ENCODE measurements at regions not wholly inside any gene's neighbourhood (a gene's known extent, or its start where the extent isn't known, plus 50 kb on each side); places are given as distances from the start of the nearest gene placed in this dataset.

DNA sequence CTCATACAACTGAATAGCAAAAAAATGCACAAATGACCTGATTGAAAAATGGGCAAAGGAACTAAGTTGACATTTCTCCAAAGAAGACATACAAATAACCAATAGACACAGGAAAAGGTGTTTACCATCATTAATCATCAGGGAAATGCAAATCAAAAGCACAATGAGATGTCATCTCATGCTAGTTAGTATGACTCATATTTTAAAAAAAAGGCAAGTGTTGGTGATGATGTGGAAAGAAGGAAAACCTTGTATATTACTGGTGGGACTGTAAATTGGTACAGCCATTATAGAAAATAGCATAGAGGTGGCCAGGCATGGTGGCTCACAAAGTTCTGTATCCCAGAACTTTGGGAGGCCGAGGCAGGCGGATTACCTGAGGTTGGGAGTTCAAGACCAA lies 232.5 kb upstream of the ZFHX3 start:
- no peak overlapping the region for H3K4me2 ChIP-seq (ENCODE audit: low read depth, low read length)
- CTCF ChIA-PET (ENCODE audit: low intra/inter-chr PET ratio, low total read pairs): no interaction called here
- H3K4me3 ChIP-seq (replicated peaks in 1 of 3; ENCODE audit: insufficient read depth in 1 of 3, low read depth in 2 of 3, low read length in 3 of 3): no peak overlapping the region
- in situ Hi-C loops (cut with HindIII; ENCODE audit: extremely low pct_ligation_motif_present, low pct_unique_long_range_greater_than_20kb): no loop called here
- no peaks in the 10 kb centered on the region for H3K9me3 ChIP-seq (ENCODE audit: low read length)
- H3K27me3 ChIP-seq (ENCODE audit: control insufficient read depth in 1 of 2, insufficient read depth in 2 of 2, low read length in 2 of 2): 0 out of 5 replicates have a peak, but pooled peaks cover 0 to 4% of the 10 kb centered on the region in 2 experiments
- H3K4me1 ChIP-seq (ENCODE audit: insufficient read depth, low read length): no peaks in the 10 kb centered on the region
- H3K27ac ChIP-seq (ENCODE audit: extremely low read length, insufficient read depth, low read length): no peak overlapping the region
- H3K36me3 ChIP-seq (replicated peaks in 1 of 2; ENCODE audit: control insufficient read depth in 1 of 2, insufficient read depth in 2 of 2, low read length in 2 of 2): no peaks in the 10 kb centered on the region
- BruUV-seq (replicated peaks): no TSS peak
- no peaks in the 10 kb centered on the region for H3K79me2 ChIP-seq (ENCODE audit: insufficient read depth, low read length)
- DNase-seq (ENCODE audit: low spot score): no peak
- H4K20me1 ChIP-seq (ENCODE audit: insufficient read depth, low read length): no peaks in the 10 kb centered on the region
- POLR2A ChIA-PET: no interaction called here
- no peak for FAIRE-seq
- ATAC-seq: no peak
- H2AFZ ChIP-seq (ENCODE audit: low read length): no peak overlapping the region
- no peak overlapping the region for H3K9ac ChIP-seq (ENCODE audit: insufficient read depth, low read depth, low read length)
- intact Hi-C loops (cut with micrococcal nuclease; ENCODE audit: unreplicated experiment): no loop called here
- TF ChIP-seq ZNF552 (CRISPR knock-in tag; IDR thresholded peaks at IDR 0.05; ENCODE audit: borderline replicate concordance): no peak
- 14% methylated on average over 2 of the region's 2 CpGs for WGBS (ENCODE audit: low lambda C conversion rate)

GRCh38 chr16:73279451-73279850 lies 231.5 kb upstream of the ZFHX3 start:
- Histone ChIP-seq H4K20me1 (ENCODE audit: insufficient read depth, low read length) (no peaks in the 10 kb centered on the region), H3K27me3 (ENCODE audit: control insufficient read depth in 1 of 2, insufficient read depth in 2 of 2, low read length in 2 of 2) (0 out of 5 replicates have a peak, but pooled peaks cover 0 to 4% of the 10 kb centered on the region in 2 experiments), H3K79me2 (ENCODE audit: insufficient read depth, low read length) (no peaks in the 10 kb centered on the region), H3K4me3 (replicated peaks in 1 of 3; ENCODE audit: insufficient read depth in 1 of 3, low read depth in 2 of 3, low read length in 3 of 3) (no peak overlapping the region), H3K9ac (ENCODE audit: insufficient read depth, low read depth, low read length) (no peak overlapping the region), H3K4me1 (ENCODE audit: insufficient read depth, low read length) (no peaks in the 10 kb centered on the region), H3K27ac (ENCODE audit: extremely low read length, insufficient read depth, low read length) (no peak overlapping the region), H3K9me3 (ENCODE audit: low read length) (no peaks in the 10 kb centered on the region), H2AFZ (ENCODE audit: low read length) (no peak overlapping the region), H3K36me3 (replicated peaks in 1 of 2; ENCODE audit: control insufficient read depth in 1 of 2, insufficient read depth in 2 of 2, low read length in 2 of 2) (no peaks in the 10 kb centered on the region), H3K4me2 (ENCODE audit: low read depth, low read length) (no peak overlapping the region)
- WGBS (ENCODE audit: low lambda C conversion rate): 26% methylated on average over 3 of the region's 3 CpGs
- ATAC-seq (no peak), DNase-seq (ENCODE audit: low spot score) (no peak), FAIRE-seq (no peak)
- ChIA-PET POLR2A (no interaction called here), CTCF (ENCODE audit: low intra/inter-chr PET ratio, low total read pairs) (no interaction called here)
- intact Hi-C loops (cut with micrococcal nuclease; ENCODE audit: unreplicated experiment): no loop called here
- in situ Hi-C loops (cut with HindIII; ENCODE audit: extremely low pct_ligation_motif_present, low pct_unique_long_range_greater_than_20kb): no loop called here
- no peak for TF ChIP-seq PHF21A (CRISPR knock-in tag; IDR thresholded peaks at IDR 0.05)
- no peak for TF ChIP-seq RARA (CRISPR knock-in tag; IDR thresholded peaks at IDR 0.05)
- TF ChIP-seq, protein P1, sequence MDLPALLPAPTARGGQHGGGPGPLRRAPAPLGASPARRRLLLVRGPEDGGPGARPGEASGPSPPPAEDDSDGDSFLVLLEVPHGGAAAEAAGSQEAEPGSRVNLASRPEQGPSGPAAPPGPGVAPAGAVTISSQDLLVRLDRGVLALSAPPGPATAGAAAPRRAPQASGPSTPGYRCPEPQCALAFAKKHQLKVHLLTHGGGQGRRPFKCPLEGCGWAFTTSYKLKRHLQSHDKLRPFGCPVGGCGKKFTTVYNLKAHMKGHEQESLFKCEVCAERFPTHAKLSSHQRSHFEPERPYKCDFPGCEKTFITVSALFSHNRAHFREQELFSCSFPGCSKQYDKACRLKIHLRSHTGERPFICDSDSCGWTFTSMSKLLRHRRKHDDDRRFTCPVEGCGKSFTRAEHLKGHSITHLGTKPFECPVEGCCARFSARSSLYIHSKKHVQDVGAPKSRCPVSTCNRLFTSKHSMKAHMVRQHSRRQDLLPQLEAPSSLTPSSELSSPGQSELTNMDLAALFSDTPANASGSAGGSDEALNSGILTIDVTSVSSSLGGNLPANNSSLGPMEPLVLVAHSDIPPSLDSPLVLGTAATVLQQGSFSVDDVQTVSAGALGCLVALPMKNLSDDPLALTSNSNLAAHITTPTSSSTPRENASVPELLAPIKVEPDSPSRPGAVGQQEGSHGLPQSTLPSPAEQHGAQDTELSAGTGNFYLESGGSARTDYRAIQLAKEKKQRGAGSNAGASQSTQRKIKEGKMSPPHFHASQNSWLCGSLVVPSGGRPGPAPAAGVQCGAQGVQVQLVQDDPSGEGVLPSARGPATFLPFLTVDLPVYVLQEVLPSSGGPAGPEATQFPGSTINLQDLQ (CRISPR knock-in tag; IDR thresholded peaks at IDR 0.05): no peak
- TF ChIP-seq HNRNPK (IDR thresholded peaks at IDR 0.05; ENCODE audit: low read depth, low read length, poor library complexity, severe bottlenecking): no peak
- TF ChIP-seq ETV5 (CRISPR knock-in tag; IDR thresholded peaks at IDR 0.05; ENCODE audit: borderline replicate concordance): no peak
- TF ChIP-seq AHR (CRISPR knock-in tag; IDR thresholded peaks at IDR 0.05): no peak
- TF ChIP-seq ZFP36L1 (CRISPR knock-in tag; IDR thresholded peaks at IDR 0.05): no peak
- no peak for TF ChIP-seq KLF9 (CRISPR knock-in tag; IDR thresholded peaks at IDR 0.05; ENCODE audit: low read depth)
- TF ChIP-seq, protein P2, sequence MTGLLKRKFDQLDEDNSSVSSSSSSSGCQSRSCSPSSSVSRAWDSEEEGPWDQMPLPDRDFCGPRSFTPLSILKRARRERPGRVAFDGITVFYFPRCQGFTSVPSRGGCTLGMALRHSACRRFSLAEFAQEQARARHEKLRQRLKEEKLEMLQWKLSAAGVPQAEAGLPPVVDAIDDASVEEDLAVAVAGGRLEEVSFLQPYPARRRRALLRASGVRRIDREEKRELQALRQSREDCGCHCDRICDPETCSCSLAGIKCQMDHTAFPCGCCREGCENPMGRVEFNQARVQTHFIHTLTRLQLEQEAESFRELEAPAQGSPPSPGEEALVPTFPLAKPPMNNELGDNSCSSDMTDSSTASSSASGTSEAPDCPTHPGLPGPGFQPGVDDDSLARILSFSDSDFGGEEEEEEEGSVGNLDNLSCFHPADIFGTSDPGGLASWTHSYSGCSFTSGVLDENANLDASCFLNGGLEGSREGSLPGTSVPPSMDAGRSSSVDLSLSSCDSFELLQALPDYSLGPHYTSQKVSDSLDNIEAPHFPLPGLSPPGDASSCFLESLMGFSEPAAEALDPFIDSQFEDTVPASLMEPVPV (CRISPR knock-in tag; IDR thresholded peaks at IDR 0.05): no peak
- no peak for TF ChIP-seq ZNF552 (CRISPR knock-in tag; IDR thresholded peaks at IDR 0.05; ENCODE audit: borderline replicate concordance)
- TF ChIP-seq, protein P3, sequence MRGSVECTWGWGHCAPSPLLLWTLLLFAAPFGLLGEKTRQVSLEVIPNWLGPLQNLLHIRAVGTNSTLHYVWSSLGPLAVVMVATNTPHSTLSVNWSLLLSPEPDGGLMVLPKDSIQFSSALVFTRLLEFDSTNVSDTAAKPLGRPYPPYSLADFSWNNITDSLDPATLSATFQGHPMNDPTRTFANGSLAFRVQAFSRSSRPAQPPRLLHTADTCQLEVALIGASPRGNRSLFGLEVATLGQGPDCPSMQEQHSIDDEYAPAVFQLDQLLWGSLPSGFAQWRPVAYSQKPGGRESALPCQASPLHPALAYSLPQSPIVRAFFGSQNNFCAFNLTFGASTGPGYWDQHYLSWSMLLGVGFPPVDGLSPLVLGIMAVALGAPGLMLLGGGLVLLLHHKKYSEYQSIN (CRISPR knock-in tag; IDR thresholded peaks at IDR 0.05; ENCODE audit: borderline replicate concordance): no peak
- TF ChIP-seq RARG (CRISPR knock-in tag; IDR thresholded peaks at IDR 0.05; ENCODE audit: low read depth): no peak
- TF ChIP-seq TEAD2 (CRISPR knock-in tag; IDR thresholded peaks at IDR 0.05): no peak
- no peak for TF ChIP-seq ZNF749 (CRISPR knock-in tag; IDR thresholded peaks at IDR 0.05; ENCODE audit: borderline replicate concordance)
- no TSS peak for BruUV-seq (replicated peaks)

All from HepG2 (cell line).